AG04450 (cell line): ENCODE measurements at regions not wholly inside any gene's neighbourhood (a gene's known extent, or its start where the extent isn't known, plus 50 kb on each side); places are given as distances from the start of the nearest gene placed in this dataset.
"Not testable (repeated sequence)": the region's sequence is repeated elsewhere in the genome, so short reads cannot be mapped to it uniquely, and the experiment has no call there.

Source experiments
- CTCF ChIA-PET: fragments of 300-600, 350-600 bp; formaldehyde crosslinking; extraction: SDS; loops from one replicate; lab custom pipeline; 2022; ENCODE audit warnings: antibody characterized with exemption, inconsistent platforms; lab: Charles Lee
- POLR2A ChIA-PET: fragments of 350-600 bp; formaldehyde crosslinking; extraction: SDS; loops from one replicate; lab custom pipeline; 2021; ENCODE audit warnings: antibody characterized with exemption, inconsistent platforms; lab: Yijun Ruan, JAX
- DNase-seq: peaks from one replicate; pipeline ENCODE4 v3.0.0-alpha.2; 2011; ENCODE audit warnings: low read depth, low spot score
- H3K27ac ChIP-seq: one replicate; pipeline ENCODE4 v1.5.1; 2012; ENCODE audit warnings: low read depth, low read length, control low read depth
- H3K27me3 ChIP-seq: one replicate; pipeline ENCODE4 v1.6.0; 2012; ENCODE audit warnings: low read length; ENCODE audit not compliant: control insufficient read depth, insufficient read depth
- H3K4me3 ChIP-seq: 2 replicates; pipeline ENCODE4 v1.5.1; 2011; ENCODE audit warnings: mild to moderate bottlenecking, low read depth, low read length, control low read depth
- H3K9me3 ChIP-seq: 2 replicates; pipeline ENCODE4 v1.5.1; 2012; ENCODE audit warnings: low read length; ENCODE audit not compliant: control insufficient read depth, insufficient read depth
- CTCF ChIP-seq: IDR thresholded peaks from 2 replicates; pipeline ENCODE4 v1.5.1; 2011; ENCODE audit warnings: low read depth, low read length, control low read depth, inconsistent platforms

- H3K27ac ChIP-seq = no peak overlapping the region
- ChIA-PET POLR2A (no interaction called here), CTCF (no interaction called here)
- no peak for TF ChIP-seq CTCF
- no peaks in the 10 kb centered on the region for H3K27me3 ChIP-seq
- H3K4me3 ChIP-seq = no peak overlapping the region
- H3K9me3 ChIP-seq = peaks cover 3% of the 10 kb centered on the region
- DNase-seq = no peak
Measured at GRCh38 chr2:13401312-13401711, 684.6 kb downstream of the TRIB2 start.

GRCh38 chr2:13413989-13414388 is 697.3 kb downstream of the TRIB2 start:
- no peak for TF ChIP-seq CTCF

GRCh38 chr2:13414897-13415296 is 698.2 kb downstream of the TRIB2 start:
- no peak overlapping the region for H3K27ac ChIP-seq
- peaks cover 3% of the 10 kb centered on the region for H3K9me3 ChIP-seq
- ChIA-PET CTCF (no interaction called here), POLR2A (no interaction called here)
- no peak for TF ChIP-seq CTCF
- no peak for DNase-seq
- H3K27me3 ChIP-seq = no peaks in the 10 kb centered on the region
- no peak overlapping the region for H3K4me3 ChIP-seq

More at GRCh38 chr2:13413989-13414388, 697.3 kb downstream of the TRIB2 start:
- POLR2A ChIA-PET = no interaction called here
- CTCF ChIA-PET = no interaction called here
- H3K9me3 ChIP-seq = peaks cover 3% of the 10 kb centered on the region
- H3K27me3 ChIP-seq = no peaks in the 10 kb centered on the region
- DNase-seq = no peak
- no peak overlapping the region for H3K4me3 ChIP-seq
- no peak overlapping the region for H3K27ac ChIP-seq

GRCh38 chr2:13433954-13434353 is 717.2 kb downstream of the TRIB2 start:
- no peak for TF ChIP-seq CTCF
- H3K4me3 ChIP-seq = no peak overlapping the region
- POLR2A ChIA-PET = no interaction called here
- H3K27ac ChIP-seq = no peak overlapping the region
- peaks cover 8% of the 10 kb centered on the region; the same call in 1 of the 2 replicates for H3K9me3 ChIP-seq
- DNase-seq = no peak
- no peaks in the 10 kb centered on the region for H3K27me3 ChIP-seq
- CTCF ChIA-PET = no interaction called here

GRCh38 chr2:13443554-13444261 is 727.0 kb downstream of the TRIB2 start:
- POLR2A ChIA-PET, H3K4me3 ChIP-seq, H3K9me3 ChIP-seq, H3K27me3 ChIP-seq, H3K27ac ChIP-seq, CTCF ChIA-PET, DNase-seq: not testable (repeated sequence)
